CD14-positive monocyte (primary cell): ENCODE measurements at regions not wholly inside any gene's neighbourhood (a gene's known extent, or its start where the extent isn't known, plus 50 kb on each side); places are given as distances from the start of the nearest gene placed in this dataset.

Experiments
- DNase-seq, 3 donors: peaks; one replicate each; pipeline ENCODE4 v3.0.0-alpha.2; 2011 to 2022
- H2AFZ ChIP-seq: 2 replicates; pipeline ENCODE4 v1.6.0; 2012; ENCODE audit warnings: mild to moderate bottlenecking, low read depth, low read length, inconsistent platforms; ENCODE audit not compliant: insufficient read depth, poor library complexity, severe bottlenecking
- H3K27ac ChIP-seq, 2 donors: 1 replicate in 1 of 2; 2 replicates in 1 of 2; pipeline ENCODE4 v1.5.1; 2012 to 2013; ENCODE audit warnings: low read length in 2 of 2, control low read depth in 1 of 2, inconsistent platforms in 1 of 2, low read depth in 1 of 2, mild to moderate bottlenecking in 1 of 2
- H3K27me3 ChIP-seq, 2 donors: one replicate each; pipeline versions ENCODE4 v1.6.0 to v1.6.1; 2011 to 2013; ENCODE audit warnings: low read length in 2 of 2; ENCODE audit not compliant: control insufficient read depth in 2 of 2, insufficient read depth in 2 of 2
- H3K36me3 ChIP-seq, 2 donors: replicated peaks in 1 of 2; 1 replicate in 1 of 2; 2 replicates in 1 of 2; pipeline versions ENCODE4 v1.5.1 to v1.6.1; 2012 to 2013; ENCODE audit warnings: low read length in 2 of 2, control low read depth in 1 of 2, inconsistent platforms in 1 of 2, mild to moderate bottlenecking in 1 of 2; ENCODE audit not compliant: insufficient read depth in 2 of 2, control insufficient read depth in 1 of 2
- H3K4me1 ChIP-seq, 2 donors: 1 replicate in 1 of 2; 2 replicates in 1 of 2; pipeline versions ENCODE4 v1.5.1 to v1.6.1; 2012 to 2013; ENCODE audit warnings: low read length in 2 of 2, control low read depth in 1 of 2, inconsistent platforms in 1 of 2, mild to moderate bottlenecking in 1 of 2, moderate library complexity in 1 of 2; ENCODE audit not compliant: insufficient read depth in 2 of 2, control insufficient read depth in 1 of 2
- H3K4me2 ChIP-seq: replicated peaks from 2 replicates; pipeline ENCODE3; 2012; ENCODE audit warnings: low read length, moderate library complexity, mild to moderate bottlenecking; ENCODE audit not compliant: poor library complexity, severe bottlenecking; ENCODE audit errors: extremely low read depth
- H3K4me3 ChIP-seq, 3 experiments: fragments of 200-600 bp in 1 of 3; sonication (generic) in 1 of 3; replicated peaks in 1 of 3; 1 replicate in 2 of 3; 2 replicates in 1 of 3; pipeline ENCODE4 v1.5.1; 2011 to 2013; ENCODE audit warnings: low read length in 3 of 3, mild to moderate bottlenecking in 3 of 3, control low read depth in 2 of 3, low read depth in 2 of 3, inconsistent platforms in 1 of 3, moderate library complexity in 1 of 3
- H3K79me2 ChIP-seq: 2 replicates; pipeline ENCODE4 v1.6.0; 2012; ENCODE audit warnings: mild to moderate bottlenecking, control low read depth, inconsistent platforms, low read length, moderate library complexity; ENCODE audit not compliant: insufficient read depth
- H3K9ac ChIP-seq: 2 replicates; pipeline ENCODE4 v1.6.0; 2017; ENCODE audit warnings: low read length, mild to moderate bottlenecking; ENCODE audit not compliant: insufficient read depth, poor library complexity, severe bottlenecking
- H3K9me3 ChIP-seq, 2 donors: replicated peaks in 1 of 2; 1 replicate in 1 of 2; 2 replicates in 1 of 2; pipeline versions ENCODE4 v1.5.1 to v1.6.1; 2012 to 2013; ENCODE audit warnings: low read length in 2 of 2, control low read depth in 1 of 2; ENCODE audit not compliant: control insufficient read depth in 1 of 2, insufficient read depth in 1 of 2
- H4K20me1 ChIP-seq: 2 replicates; pipeline ENCODE4 v1.6.0; 2012; ENCODE audit warnings: mild to moderate bottlenecking, low read length, control low read depth, moderate library complexity; ENCODE audit not compliant: insufficient read depth
- H3K27ac Mint-ChIP-seq, 7 donors: one replicate each; pipeline ENCODE4 v1.8.0; 2020; ENCODE audit warnings: mild to moderate bottlenecking in 7 of 7, mixed read lengths in 7 of 7, moderate library complexity in 6 of 7, inconsistent platforms in 2 of 7
- H3K27me3 Mint-ChIP-seq, 3 donors: one replicate each; pipeline ENCODE4 v1.8.0; 2021 to 2022; ENCODE audit warnings: low read depth in 3 of 3, mild to moderate bottlenecking in 3 of 3, mixed read lengths in 3 of 3, moderate library complexity in 3 of 3, inconsistent platforms in 1 of 3
- H3K36me3 Mint-ChIP-seq, 2 donors: one replicate each; pipeline ENCODE4 v1.8.0; 2020; ENCODE audit warnings: mixed read lengths in 2 of 2, inconsistent platforms in 1 of 2, mild to moderate bottlenecking in 1 of 2
- H3K4me1 Mint-ChIP-seq: one replicate; pipeline ENCODE4 v1.8.0; 2020; ENCODE audit warnings: mild to moderate bottlenecking, mixed read lengths
- H3K4me3 Mint-ChIP-seq, 2 donors: one replicate each; pipeline ENCODE4 v1.8.0; 2020; ENCODE audit warnings: mild to moderate bottlenecking in 2 of 2, mixed read lengths in 2 of 2, moderate library complexity in 1 of 2
- H3K9me3 Mint-ChIP-seq, 7 donors: one replicate each; pipeline ENCODE4 v1.8.0; 2020 to 2022; ENCODE audit warnings: mixed read lengths in 7 of 7, mild to moderate bottlenecking in 6 of 7, moderate library complexity in 6 of 7, inconsistent platforms in 2 of 7
- CTCF ChIP-seq: fragments of 200-600 bp; IDR thresholded peaks from one replicate; pipeline ENCODE4 v1.8.0; 2022; ENCODE audit warnings: antibody characterized with exemption, mild to moderate bottlenecking
- WGBS: methylation state at CpG from one replicate; pipeline ENCODE4 v1.1.5; 2013; ENCODE audit warnings: missing lambda C conversion rate; ENCODE audit not compliant: insufficient coverage; 5-methylcytosine and 5-hydroxymethylcytosine counted together
- intact Hi-C, 2 donors: fragments of 100-400 bp; cut with micrococcal nuclease; formaldehyde crosslinking; loops; one replicate each; pipeline versions ENCODE4 v1.15.0 to v1.15.1; 2023

GRCh38 chr16:51061328-51061727 lies 89.7 kb downstream of the SALL1 start:
- DNase-seq, result no peak
- Histone ChIP-seq H3K9ac (no peak overlapping the region), H3K4me2 (no peak overlapping the region), H3K36me3 (no peaks in the 10 kb centered on the region), H3K9me3 (no peaks in the 10 kb centered on the region), H3K4me3 (no peak overlapping the region), H4K20me1 (no peaks in the 10 kb centered on the region), H2AFZ (no peak overlapping the region), H3K27ac (no peak overlapping the region), H3K27me3 (no peaks in the 10 kb centered on the region), H3K79me2 (no peaks in the 10 kb centered on the region), H3K4me1 (no peaks in the 10 kb centered on the region)
- Mint-ChIP-seq H3K27ac (no peak overlapping the region), H3K9me3 (peaks cover 0 to 1% (median 0%) of the 10 kb centered on the region in 7 donors), H3K4me1 (peaks cover under 1% of the 10 kb centered on the region), H3K36me3 (no peaks in the 10 kb centered on the region), H3K4me3 (no peak overlapping the region), H3K27me3 (peaks cover 7 to 12% (median 11%) of the 10 kb centered on the region in 3 donors)
- no CpG with 5 or more reads among the region's 2 CpGs for WGBS
- intact Hi-C loops, result no loop called here
- TF ChIP-seq CTCF, result no peak

DNA sequence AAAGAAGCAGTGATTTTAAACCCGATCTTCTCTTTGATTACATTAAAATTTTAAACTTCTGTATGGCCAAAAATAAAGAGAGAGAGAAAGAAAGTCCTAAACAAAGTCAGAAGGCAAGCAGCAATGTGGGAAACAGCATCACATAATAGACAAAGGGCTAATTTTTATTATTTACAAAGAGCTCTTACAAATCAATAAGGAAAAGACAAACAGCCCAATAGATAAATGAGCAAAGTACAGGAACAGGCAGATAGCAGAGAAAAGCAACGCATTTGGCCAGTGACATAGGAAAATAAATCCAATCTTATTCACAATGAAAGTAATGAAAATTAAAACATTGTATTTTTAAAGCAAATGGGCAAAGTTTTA lies 93.1 kb downstream of the SALL1 start:
- H3K27ac ChIP-seq, result no peak overlapping the region
- H3K4me3 Mint-ChIP-seq, result no peak overlapping the region
- H3K36me3 Mint-ChIP-seq, result no peaks in the 10 kb centered on the region
- intact Hi-C loops, result no loop called here
- peaks cover 0 to 6% of the 10 kb centered on the region in 2 donors for H3K9me3 ChIP-seq
- no CpG with 5 or more reads among the region's 2 CpGs for WGBS
- peaks cover 2 to 10% (median 5%) of the 10 kb centered on the region in 7 donors for H3K9me3 Mint-ChIP-seq
- H3K4me1 ChIP-seq, result peaks cover 0 to 3% of the 10 kb centered on the region in 2 donors
- no peak for DNase-seq
- H2AFZ ChIP-seq, result no peak overlapping the region
- no peak overlapping the region for H3K27ac Mint-ChIP-seq
- no peak overlapping the region for H3K4me3 ChIP-seq
- H3K79me2 ChIP-seq, result no peaks in the 10 kb centered on the region
- H3K27me3 ChIP-seq, result no peaks in the 10 kb centered on the region
- no peak overlapping the region for H3K9ac ChIP-seq
- no peaks in the 10 kb centered on the region for H3K36me3 ChIP-seq
- no peak for TF ChIP-seq CTCF
- H3K4me1 Mint-ChIP-seq, result peaks cover 15% of the 10 kb centered on the region
- no peak overlapping the region for H3K4me2 ChIP-seq
- no peaks in the 10 kb centered on the region for H4K20me1 ChIP-seq
- peaks cover 9 to 12% (median 11%) of the 10 kb centered on the region in 3 donors for H3K27me3 Mint-ChIP-seq
